Inferior parietal cortex (tissue), 1 donor: ENCODE measurements at regions not wholly inside any gene's neighbourhood (a gene's known extent, or its start where the extent isn't known, plus 50 kb on each side); places are given as distances from the start of the nearest gene placed in this dataset.

Source experiments
- DNase-seq: peaks from one replicate; pipeline ENCODE4 v3.0.0-alpha.2; 2016; ENCODE audit errors: extremely low spot score

GRCh38 chr1:168867941-168868634, 139.1 kb upstream of the DPT start:
- no peak for DNase-seq

GRCh38 chr1:168871531-168871930, 142.5 kb upstream of the DPT start:
- no peak for DNase-seq

- DNase-seq = no peak
Measured at GRCh38 chr1:168875831-168876230, 146.8 kb upstream of the DPT start.

GRCh38 chr1:168876830-168877229, 147.8 kb upstream of the DPT start:
- DNase-seq = no peak

- peak; percentile 48 for DNase-seq
Measured at GRCh38 chr1:168879896-168880734, 151.1 kb upstream of the DPT start.

GRCh38 chr1:168881656-168882260, 152.8 kb upstream of the DPT start:
- peak; percentile 22 for DNase-seq

GRCh38 chr1:168887381-168887780, 158.4 kb upstream of the DPT start:
- DNase-seq = no peak

- no peak for DNase-seq
Measured at GRCh38 chr1:168888418-168888817, 159.4 kb upstream of the DPT start.

- no peak for DNase-seq
Measured at GRCh38 chr1:168892931-168893330, 163.9 kb upstream of the DPT start.

- DNase-seq = peak; percentile 38
Measured at GRCh38 chr1:168893359-168893801, 164.4 kb upstream of the DPT start.

GRCh38 chr1:168894397-168894903, 165.4 kb upstream of the DPT start:
- DNase-seq = no peak

- DNase-seq = no peak
Measured at GRCh38 chr1:168897249-168897648, 168.2 kb upstream of the DPT start.

- DNase-seq = no peak
Measured at GRCh38 chr1:168903237-168903830, 174.3 kb upstream of the DPT start.

- no peak for DNase-seq
Measured at GRCh38 chr1:168905633-168906032, 176.6 kb upstream of the DPT start.

GRCh38 chr1:168906367-168906766, 177.4 kb upstream of the DPT start:
- DNase-seq = no peak

- no peak for DNase-seq
Measured at GRCh38 chr1:168907053-168907452, 178.0 kb upstream of the DPT start.

- DNase-seq = no peak
Measured at GRCh38 chr1:168907786-168908348, 178.9 kb upstream of the DPT start.

- no peak for DNase-seq
Measured at GRCh38 chr1:168910403-168910802, 181.4 kb upstream of the DPT start.

GRCh38 chr1:168911370-168911769, 182.4 kb upstream of the DPT start:
- DNase-seq = no peak

GRCh38 chr1:168913711-168914463, 184.9 kb upstream of the DPT start:
- DNase-seq = no peak

- no peak for DNase-seq
Measured at GRCh38 chr1:168917309-168917708, 188.3 kb upstream of the DPT start.
